Putamen (tissue), 1 donor: ENCODE measurements at regions not wholly inside any gene's neighbourhood (a gene's known extent, or its start where the extent isn't known, plus 50 kb on each side); places are given as distances from the start of the nearest gene placed in this dataset.

ENCODE experiments used
- DNase-seq: peaks from one replicate; pipeline ENCODE4 v3.0.0-alpha.2; 2016; ENCODE audit warnings: low spot score

- DNase-seq = peak; percentile 7
These were observed 296.5 kb upstream of the KAZN start for GRCh38 chr1:14302025-14302424.

DNA sequence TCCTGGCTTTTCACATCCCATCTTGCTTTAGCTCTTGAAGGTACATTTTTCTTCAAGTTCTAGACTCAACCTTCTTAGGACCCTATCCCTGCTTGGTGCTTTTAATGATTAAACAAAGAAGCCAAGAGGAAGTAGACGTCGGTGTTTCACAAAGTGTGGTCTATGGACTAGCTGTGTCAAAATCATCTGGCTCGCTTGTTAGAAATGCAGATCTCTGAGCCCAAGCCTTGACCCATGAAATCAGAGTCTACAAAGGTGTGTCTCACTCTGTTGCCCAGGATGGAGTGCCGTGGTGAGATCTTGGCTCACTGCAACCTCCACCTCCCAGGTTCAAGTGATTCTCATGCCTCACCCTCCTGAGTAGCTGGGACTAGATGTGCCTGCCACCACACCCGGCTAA is 295.5 kb upstream of the KAZN start:
- DNase-seq = no peak

GRCh38 chr1:14304381-14304865 is 294.1 kb upstream of the KAZN start:
- DNase-seq = no peak

- no peak for DNase-seq
These were observed 290.0 kb upstream of the KAZN start for GRCh38 chr1:14308460-14308859.

GRCh38 chr1:14309984-14310383 is 288.5 kb upstream of the KAZN start:
- DNase-seq = no peak

GRCh38 chr1:14310476-14310875 is 288.0 kb upstream of the KAZN start:
- DNase-seq = no peak

GRCh38 chr1:14313731-14314431 is 284.6 kb upstream of the KAZN start:
- DNase-seq = no peak

GRCh38 chr1:14318830-14319229 is 279.7 kb upstream of the KAZN start:
- no peak for DNase-seq

GRCh38 chr1:14320518-14320917 is 278.0 kb upstream of the KAZN start:
- no peak for DNase-seq

DNA sequence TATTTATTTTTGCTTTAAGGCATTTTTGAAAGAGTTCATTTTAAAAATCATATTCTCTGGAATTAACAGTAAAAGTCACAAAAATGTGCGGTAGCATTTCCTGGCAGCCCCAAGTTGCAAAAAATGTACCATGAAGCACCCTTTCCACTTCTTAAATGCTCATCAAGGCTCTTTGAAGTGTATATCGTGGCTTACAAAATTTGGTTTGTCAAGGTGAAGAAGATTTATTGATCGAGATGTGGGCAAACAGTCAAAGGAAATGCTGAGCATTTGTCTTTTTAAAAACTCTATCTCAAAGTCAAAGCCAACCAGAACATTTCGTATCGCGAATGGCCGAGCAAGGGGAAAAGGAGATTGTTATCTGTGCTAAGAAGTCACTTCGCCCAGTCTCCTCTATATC is 277.5 kb upstream of the KAZN start:
- DNase-seq = no peak

DNA sequence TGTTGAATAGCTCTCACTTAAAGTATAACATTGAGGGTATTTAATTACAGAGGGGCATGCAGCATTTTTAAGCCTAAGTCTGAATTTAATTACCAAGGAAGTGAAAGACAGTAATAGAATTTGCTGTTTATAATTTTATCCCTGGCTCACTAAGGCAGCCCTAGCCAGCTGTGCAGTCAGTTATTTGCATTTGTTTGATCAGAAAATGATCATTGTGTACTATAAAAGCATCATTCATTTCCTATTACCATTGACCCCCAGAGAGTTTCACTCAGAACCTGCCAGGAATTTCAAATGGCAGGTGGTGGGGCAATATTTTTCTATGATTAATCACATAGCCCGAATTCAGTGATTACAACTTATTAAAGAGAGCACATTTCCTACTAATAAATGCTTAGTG is 277.1 kb upstream of the KAZN start:
- no peak for DNase-seq

DNA sequence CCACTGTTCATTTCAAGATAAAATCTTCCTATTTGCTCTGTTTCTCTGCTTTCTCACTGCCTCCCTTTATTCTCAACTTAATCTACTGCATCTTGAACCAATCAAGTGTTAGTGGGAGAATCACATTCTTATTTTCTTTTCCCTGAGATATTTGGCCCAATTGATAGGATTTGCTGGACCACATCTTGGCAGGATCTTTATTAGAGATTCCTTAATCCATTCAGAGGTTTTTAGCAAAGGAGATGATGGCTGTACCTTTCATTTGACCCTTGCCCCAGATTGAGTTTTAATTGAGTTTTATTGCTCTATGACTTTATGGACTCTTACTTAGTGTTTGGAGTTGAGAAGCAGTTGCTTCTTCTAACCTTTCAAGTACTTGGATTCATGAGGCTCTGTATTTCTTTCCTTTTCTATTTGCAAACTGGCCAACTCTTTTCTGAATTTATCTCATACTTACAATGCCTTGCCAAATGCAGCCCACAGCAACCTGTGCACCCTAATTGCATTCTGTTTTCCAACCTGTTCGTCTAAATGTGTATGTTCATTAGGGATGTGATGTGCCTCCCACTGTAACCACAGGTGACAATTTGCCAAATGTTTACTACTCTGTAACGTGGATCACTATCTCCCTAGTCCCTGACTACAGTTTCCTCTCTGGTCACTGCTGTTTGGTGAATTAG is 274.8 kb upstream of the KAZN start:
- DNase-seq = no peak

GRCh38 chr1:14324248-14324630 is 274.2 kb upstream of the KAZN start:
- DNase-seq = no peak

DNA sequence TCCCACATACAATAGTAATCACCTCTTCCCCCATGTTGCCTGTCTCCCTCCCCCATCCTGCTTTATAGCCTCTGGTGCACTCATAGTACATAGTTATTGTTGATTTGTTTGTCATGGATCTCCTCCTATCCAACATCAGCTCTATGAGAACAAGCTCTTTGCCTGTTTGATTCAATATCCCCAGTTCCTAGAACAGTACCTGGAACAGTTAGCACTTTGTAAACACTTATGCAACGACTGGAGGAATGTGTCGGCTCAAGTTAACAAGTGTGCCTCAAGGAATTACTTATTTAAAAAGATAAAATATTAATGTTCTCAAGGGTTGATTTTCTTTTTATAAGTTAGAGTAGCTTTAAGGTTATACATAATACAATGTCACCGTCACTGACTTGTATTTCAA is 271.6 kb upstream of the KAZN start:
- DNase-seq = no peak

DNA sequence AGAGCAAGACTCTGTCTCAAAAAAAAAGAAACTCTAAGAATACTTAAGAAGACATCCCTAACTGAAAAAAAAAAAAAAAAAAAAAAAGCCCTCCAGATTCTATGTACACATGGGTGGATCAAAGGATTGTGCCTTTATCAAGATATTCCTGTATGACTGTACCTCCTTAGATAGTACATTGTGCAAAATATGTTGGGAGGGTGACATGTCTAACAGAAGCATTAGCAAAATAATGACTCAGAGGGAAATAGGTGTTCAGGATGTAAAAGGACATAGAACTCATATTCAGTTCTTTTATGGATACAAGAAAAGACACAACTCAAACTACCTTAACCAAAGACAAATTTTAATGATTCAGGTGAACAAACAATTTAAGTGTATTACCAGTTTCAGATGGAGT is 269.8 kb upstream of the KAZN start:
- no peak for DNase-seq

- no peak for DNase-seq
These were observed 266.3 kb upstream of the KAZN start for GRCh38 chr1:14332158-14332557.

DNA sequence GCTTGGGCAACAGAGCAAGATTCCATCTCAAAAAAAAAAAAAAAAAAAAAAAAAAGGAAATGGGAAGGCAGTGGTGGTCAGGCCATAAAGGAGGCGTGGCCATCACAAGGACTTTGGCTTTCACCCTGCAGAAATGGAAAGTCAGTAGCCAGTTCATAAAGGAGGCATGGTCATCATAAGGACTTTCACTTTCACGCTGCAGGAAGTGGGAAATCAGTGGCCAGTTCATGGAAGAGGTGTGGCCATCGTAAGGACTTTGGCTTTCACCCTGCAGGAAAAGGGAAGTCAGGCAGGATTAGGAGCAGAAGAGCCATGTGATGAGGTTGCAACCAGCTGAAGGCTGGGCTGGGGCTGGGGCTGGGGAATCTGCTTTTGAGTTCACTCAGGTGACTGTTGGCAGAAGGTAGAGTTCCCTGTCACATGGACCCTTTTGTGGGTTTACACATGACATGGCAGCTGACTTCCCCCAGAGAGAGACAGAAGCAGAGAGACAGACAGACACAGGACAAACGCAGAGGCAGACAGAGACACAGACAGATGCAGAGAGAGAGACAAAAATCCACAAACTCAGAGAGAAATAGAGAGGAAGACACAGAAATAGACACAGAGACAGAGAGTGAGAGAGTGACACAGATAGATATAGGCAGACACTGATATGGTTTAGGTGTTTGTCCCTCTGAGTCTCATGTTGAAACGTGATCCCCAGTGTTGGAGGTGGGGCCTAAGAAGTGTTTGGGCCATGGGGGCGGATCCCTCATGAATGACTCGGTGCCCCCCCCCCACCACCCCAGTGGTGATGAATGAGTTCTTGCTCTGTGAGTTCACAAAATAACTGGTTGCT is 263.9 kb upstream of the KAZN start:
- DNase-seq = no peak

- DNase-seq = no peak
These were observed 260.0 kb upstream of the KAZN start for GRCh38 chr1:14338509-14338908.

GRCh38 chr1:14339288-14339687 is 259.2 kb upstream of the KAZN start:
- peak; percentile 66 for DNase-seq

GRCh38 chr1:14340002-14340785 is 258.3 kb upstream of the KAZN start:
- DNase-seq = no peak

DNA sequence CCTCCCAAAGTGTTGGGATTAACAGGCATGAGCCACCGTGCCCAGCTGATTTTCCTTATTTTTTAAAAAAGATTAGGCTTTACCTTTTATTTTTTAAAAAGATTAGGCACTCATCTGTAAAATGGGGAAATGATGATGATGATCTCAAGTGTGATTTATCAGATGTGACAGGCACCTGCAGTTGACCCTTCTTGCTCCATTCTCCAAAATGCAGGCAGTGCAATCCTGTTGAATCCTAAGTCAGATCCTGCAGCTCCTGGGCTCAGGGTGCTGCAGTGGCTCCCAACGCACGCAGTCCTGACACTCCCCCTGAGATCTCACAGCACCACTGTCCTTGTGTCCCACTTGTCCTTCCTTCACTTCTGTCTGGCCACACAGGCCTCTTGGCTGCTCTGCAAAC is 257.3 kb upstream of the KAZN start:
- no peak for DNase-seq

DNA sequence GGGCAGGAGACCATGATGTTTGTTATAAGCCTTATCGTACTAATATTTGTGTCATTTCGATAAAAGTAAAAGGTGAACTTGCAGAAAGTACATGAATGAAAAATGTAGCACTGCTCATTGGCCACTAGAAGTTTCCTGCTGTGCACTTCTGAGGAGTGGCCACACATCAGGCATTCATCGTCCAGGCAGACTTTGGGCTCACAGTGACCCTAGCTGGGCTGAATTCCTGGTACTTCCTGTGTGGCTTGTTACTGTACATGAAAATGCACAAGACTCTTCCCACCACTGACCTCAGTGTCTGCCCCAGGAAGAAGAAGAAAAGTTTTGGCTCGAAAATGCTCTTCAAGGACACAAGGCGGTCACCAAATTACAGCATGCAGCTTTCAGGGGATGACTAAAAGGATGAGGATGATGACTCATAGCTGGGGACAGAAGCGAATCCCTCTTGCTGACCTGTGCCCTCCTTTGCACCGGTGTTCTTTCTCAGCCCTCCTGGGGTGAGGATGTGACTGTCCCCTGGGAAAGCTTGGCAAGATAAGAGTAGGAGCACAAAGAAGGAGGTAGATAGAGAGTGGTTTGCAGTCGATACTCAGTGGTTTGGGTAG is 252.4 kb upstream of the KAZN start:
- DNase-seq = no peak
